ENCODE measurements at regions not wholly inside any gene's neighbourhood (a gene's known extent, or its start where the extent isn't known, plus 50 kb on each side); places are given as distances from the start of the nearest gene placed in this dataset.
"Not testable (repeated sequence)": the region's sequence is repeated elsewhere in the genome, so short reads cannot be mapped to it uniquely, and the experiment has no call there.

DNA sequence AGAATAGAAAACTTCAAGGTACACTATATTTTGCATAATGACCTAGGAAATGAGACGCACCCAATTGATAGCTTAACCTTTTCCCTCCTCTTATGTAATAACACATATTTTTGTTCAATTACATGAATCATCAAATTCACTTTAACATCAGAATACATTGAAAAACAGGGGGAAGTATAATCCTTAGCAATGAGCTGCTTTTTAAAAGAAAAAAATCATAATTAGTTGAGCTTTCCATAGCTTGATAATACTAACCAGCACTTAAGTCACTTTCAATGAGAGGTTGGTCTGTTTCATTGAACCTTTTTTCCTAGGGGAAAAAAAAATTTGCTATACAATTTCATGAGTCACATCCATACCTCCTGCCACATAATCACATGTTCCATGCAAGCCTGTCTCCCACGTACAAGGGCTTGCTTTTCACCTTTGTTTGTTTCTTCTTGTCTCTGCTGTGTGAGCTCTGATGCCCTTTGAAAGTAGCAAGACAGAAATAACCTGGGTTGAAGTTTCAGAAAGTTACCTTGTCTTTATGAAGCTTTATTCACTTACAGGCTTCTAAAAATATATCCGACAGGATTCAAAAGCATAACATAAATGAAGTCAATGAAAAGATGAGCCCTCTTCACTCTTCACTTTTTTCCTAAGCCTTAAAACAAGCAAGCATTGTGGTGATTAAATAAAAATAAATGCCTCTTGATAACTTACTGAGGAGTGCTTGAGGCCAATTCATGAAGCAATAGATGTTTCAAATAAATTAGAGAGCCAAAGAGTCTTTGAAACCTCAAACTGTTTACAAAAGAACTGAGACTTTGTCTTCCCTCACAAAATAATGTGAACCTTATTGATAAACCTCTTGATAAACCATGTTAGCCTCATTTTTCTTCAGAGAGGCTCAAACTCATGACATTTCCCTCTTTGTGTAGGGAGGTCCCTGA lies 108.5 kb downstream of the FEM1C start:
- DNase-seq = no peak

DNA sequence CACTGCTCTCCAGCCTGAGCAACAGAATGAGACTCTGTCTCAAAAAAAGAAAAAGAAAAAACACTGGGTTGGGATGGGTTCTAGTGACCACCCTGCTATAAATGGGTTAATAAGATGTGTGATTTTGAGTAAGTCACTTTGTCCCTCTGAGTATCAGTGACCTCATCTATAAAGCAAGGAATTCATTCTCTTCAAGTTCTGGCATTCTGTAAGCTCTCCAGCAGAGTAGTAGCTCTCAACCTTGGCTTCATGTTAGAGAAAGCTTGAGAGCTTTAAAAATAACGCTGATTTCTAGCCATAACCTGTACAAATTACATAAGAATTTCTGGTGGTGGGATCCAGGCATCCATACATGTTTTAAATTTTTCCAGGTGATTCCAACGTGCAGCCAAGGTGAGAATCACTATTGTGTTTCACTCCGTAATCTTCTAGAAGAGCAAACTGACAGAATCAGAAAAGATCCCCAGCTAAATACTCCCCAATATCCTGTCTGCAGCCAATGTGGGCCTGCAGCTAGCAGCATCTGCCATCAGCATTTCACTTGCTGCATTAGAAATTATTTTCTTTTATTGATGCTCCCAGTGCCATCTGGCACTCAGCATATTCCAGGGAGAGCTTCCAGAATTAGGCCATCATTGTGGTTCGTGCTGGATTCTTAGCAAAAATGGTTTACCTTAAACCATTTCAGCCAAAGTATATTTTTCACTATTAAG lies 109.4 kb downstream of the FEM1C start:
- no peak for DNase-seq

DNA sequence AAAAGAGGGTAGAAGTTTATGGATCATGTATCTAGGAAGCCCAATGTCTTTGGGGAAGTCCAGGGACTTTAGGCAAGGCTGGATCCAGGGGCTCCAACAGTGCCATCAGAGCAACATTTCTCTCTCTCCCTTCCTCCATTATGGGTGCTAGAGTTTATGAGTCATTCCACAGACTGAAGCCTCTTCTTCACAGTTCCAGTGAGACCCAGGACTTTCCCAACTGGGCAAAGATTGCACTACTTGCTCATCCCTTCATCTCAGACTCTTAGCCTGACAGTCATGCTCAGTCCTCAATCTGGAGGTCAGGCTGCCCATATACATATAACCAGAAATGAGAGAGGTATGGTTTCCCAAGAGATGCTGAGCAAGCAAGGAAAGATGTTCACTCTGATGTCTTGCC lies 110.7 kb downstream of the FEM1C start:
- DNase-seq = no peak

DNA sequence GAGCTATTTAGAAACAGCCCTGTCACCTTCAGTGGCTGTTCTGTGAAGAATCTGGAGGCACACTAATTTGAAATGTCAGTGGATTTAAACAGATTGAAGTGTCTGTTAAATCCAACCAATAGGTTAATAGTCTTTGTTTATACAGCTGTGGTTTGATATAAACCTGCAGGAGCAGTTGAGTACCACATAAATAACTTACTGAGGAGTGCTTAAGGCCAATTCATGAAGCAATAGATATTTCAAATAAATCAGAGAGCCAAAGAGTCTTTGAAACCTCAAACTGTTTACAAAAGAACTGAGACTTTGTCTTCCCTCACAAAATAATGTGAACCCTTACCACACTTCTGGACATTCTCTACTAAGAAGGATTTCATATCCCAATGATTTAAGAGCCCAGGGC lies 111.9 kb downstream of the FEM1C start:
- no peak for DNase-seq

DNA sequence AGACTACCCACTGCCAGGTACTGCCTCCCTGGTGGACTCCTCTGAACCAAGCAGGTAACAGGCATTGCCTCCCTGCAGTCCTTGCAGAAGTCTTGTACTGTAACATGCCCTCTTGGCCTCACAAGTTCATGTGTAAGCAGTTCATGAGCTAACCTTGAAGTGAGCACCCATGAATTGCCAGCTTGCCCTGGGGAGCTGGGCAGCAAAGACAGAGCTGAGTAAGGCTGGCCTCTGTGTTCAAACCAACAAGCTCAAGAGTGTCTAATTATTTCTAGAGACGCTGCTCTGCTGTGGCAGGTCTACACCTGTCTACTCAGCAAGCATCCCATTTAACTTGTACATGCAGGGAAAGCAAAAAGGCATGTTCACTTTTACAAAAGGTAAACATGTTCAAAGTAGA lies 113.5 kb downstream of the FEM1C start:
- no peak for DNase-seq

DNA sequence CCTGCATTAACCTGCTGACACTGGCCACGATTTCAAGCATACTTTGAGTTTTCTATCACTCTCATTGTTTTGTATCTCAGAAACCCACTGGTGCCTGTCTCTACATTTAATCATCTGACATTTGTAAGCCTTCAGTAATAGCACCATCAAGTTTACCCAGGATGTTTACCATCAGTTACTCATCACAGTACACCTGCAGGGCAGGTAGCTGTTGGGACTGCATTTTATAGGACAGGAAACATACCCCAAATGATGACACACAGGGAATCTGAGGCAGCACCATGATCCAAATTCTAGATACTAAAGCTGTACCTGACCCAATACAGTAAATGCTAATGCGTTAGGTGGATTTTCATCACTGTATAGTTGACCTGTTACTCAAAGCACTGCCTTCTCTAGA lies 114.2 kb downstream of the FEM1C start:
- no peak for DNase-seq

DNA sequence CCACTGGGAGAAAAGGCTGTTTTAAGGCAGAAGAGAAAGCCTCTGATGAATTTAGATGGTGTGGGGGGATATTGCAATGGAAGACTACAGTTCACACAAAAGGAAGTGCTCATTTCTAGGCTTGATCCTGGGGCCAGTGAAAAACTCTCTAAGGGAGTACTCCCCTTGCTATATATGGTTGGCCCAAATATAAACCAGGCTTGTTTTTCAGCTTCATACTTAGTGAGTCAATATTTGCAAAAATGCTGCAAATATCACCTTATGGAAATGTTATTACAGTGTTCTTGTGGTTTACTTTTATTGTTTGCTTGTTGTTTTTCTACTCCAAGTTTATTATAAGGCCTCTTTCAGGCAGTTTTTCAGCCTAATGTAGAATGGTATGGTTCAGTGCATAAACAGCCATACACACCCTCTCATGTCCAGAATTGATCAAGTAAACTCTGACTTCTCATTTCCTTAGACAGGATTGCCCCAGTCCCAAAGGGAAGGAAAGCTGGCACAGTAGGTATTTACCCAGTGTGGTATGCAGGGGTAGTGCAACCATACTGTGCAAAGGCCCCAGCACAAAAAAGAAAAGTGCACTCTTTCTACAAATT lies 115.1 kb downstream of the FEM1C start:
- DNase-seq = no peak

DNA sequence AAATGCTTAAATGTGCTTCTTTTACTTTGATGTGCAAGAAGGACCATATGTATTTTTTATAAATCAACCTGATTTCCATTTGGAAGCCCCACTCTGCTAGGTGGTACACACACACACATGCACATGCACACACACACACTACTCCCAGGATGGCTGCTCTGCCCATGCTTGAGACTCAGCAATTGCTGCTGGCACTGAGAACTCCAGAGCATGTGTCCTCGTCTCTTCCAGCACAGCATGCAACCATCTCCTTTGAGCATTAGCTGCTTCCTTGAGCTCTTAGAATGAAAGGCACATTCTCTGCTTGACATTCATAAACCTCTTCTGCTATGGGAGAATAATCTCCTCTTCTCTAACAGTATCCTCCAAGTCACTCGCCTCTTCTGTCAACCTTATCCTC lies 115.9 kb downstream of the FEM1C start:
- no peak for DNase-seq

DNA sequence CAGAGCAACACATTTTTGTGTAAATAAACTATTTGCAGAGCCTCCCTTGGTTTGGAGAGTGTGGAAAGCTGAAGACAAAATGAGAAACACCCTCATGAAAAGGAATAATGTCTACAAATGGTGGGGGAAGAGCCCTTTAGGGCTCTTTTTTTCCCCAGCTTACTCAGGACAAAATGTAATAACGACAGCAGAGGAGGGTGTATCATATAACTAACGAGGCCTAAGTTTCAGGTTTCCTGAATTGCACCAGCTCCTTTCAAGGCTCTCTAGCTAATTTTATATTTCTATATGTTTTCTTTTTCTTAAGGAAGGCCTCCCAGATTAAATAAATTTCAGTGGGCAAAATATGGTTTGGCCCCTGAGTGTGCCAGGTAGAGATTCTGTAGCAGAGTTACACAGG lies 116.3 kb downstream of the FEM1C start:
- no peak for DNase-seq

DNA sequence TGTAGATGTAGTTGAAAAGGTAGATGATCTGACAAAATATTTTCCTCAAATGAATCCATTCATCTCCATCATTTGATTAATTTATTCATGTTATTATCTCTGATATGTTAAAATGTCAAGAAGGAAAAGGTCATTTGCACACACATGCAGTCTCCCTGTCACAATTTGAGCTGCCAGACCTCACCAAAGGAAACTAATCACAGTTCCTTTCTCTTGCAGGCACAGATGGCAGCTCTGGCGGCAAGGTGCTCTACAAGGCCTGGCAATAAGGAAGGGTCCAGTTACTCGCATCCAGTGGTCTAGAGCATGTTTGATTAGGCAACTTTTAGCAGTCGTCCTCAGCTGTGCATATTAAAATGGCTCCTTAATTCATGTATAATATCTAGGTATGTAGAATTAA lies 120.1 kb downstream of the FEM1C start:
- DNase-seq = no peak

DNA sequence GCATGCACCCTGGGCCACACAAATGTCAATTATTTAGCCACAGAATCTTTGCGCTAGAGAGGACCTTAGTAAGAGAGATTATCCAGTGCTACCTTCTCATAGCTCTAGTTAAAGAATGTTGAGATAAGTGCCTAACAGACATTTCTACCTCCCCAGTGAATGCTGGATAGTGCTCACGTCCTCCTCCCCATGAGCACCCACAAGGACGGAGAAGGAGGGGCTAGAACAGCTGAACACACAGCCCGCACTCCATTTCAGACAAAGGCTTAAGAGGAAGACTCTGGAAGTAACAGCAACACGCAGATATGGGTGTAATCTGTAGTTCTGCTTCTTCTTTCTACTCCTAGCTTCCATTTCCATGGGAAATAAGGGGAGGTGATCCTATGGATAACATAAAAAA lies 120.5 kb downstream of the FEM1C start:
- no peak for DNase-seq

DNA sequence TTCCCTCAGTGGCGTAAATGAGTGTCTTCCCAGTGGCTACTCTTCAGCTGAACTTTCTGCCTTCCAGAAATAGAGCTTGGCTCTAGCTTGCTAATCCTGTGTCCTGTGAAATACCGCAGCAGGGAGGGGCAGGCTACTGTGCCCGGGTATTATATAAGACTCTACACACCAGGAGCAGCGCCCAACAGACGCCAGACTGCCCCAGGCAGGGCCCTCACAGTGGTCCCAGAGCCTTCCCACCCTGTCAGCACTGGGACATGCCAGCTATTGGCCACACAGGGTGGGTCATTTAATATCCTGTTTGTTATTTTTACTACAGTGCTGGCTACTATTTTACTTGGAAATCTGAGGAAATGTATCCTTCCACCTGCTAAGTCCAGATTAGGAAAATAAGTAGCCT lies 121.0 kb downstream of the FEM1C start:
- no peak for DNase-seq

DNA sequence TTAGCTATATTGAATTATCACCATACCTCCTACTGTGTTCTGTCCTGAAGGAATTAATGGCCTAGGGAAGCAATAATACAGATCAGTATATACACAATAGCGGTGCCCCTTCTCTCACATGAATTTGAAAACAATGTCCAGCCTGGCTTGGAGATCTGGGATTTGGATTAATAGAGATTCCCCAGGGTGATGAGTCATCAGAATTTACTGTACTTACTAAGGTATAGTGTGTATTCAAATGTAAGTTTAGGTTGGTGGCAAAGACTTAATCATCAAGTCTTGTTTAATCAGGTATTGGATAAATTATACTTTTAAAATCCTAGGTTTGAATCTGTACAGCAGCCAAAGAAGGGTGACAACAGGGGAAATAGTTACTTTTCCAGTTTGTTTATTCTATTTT lies 121.5 kb downstream of the FEM1C start:
- DNase-seq = no peak

DNA sequence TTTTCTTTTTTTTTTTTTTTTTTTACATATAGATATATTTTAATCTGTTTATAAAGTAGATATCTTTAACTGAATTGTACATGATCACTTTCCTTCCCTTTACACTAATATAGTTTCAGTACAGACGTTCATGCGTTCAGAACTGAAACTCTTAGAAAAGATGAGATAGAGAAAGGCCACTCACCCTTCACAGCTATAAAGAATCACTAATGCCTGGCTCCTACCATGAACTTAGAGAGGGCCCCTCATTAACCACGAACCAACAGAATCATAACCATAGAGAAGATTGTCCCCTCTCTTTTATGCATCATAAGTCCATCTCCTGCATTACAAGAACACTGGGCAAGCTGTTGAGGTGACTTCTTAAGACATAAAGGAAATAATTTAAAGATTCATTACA lies 123.8 kb downstream of the FEM1C start:
- DNase-seq = not testable (repeated sequence)

DNA sequence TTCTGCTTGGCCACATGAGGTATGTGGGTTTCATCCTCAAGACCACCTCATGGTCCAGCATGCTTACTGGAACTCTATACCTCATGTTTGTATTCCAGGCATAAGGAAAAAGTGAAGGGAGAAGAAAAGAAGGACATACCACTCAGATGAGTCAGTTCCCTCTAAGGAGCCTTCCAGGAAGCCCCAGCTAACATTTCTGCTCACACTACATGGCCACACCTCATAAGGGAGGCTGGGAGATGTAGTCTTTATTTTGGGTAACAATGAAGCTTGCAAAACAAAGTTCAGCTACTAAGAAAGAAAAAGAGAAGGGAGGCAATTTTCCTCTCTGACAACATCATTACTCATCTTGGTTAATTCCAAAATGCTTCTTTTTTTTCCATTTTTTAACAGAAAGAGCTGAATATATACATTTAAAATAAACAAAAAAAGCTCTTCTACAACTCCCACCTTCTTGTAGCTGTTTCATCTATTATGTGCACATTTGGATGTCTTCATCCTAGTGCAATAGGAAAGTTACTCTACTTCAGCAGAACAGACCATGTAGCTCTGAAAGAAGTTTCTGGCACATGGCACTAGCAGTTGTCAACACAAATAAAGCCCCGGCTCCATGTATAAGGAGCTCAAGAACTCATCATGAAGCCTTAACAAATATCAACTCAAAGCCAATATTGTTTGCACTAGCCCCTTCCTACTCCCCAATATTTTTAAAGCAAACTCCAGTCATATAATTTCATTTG lies 123.6 kb upstream of the CCDC112 start:
- no peak for DNase-seq

DNA sequence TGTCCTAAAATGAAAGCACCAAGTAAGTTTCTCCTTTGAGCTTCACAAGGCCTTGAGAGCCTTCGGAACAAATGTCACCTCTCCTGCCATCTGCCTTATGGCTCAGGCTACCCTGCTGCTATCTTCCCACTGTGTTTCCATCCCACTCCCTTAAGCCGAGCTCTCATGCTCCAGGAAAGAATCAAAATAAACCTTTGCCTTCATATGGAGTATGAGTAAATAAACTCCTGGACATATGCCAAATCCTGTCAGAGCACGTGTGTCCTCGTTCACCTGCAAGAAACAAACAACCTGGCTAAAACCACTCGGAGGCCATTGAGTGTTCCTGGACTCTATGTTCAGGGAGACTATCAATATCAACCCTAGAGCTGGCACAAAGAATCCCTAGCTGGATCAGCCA lies 122.3 kb upstream of the CCDC112 start:
- DNase-seq = no peak

DNA sequence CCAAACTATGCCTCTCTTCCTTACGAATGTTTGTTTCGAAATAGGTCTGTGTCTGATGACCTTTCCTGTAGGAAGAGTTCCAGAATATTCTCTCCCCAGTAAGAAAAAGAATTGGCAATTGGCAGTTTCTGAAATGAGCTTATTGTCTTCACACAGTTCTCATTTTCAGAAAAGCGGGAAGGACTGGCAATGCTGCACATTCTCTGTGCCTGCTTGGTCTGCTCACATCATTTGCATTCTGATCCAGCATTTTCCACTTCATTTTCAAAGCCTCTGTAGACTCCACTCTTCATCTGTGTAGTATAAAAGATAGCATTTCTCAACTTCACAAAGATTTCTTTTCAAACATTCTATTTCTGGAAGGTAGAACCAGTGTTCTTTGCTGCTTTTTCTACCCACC lies 120.6 kb upstream of the CCDC112 start:
- no peak for DNase-seq

DNA sequence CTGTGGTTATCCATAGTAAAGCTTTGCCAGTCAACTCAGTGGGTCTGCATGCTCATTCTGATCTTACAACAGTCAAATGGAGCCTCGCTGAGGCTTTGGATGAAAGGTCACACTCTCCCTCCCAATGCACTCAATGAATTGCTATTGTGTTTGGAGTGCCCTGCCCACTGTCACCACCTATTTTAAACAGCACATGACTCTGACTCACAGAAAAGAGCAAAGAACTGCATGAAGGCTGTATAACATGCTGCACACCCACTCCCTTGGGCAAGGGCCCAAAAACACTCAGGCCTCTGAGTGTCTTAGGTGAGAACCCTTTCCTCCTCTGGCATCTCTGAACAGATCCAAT lies 118.7 kb upstream of the CCDC112 start:
- DNase-seq = no peak

DNA sequence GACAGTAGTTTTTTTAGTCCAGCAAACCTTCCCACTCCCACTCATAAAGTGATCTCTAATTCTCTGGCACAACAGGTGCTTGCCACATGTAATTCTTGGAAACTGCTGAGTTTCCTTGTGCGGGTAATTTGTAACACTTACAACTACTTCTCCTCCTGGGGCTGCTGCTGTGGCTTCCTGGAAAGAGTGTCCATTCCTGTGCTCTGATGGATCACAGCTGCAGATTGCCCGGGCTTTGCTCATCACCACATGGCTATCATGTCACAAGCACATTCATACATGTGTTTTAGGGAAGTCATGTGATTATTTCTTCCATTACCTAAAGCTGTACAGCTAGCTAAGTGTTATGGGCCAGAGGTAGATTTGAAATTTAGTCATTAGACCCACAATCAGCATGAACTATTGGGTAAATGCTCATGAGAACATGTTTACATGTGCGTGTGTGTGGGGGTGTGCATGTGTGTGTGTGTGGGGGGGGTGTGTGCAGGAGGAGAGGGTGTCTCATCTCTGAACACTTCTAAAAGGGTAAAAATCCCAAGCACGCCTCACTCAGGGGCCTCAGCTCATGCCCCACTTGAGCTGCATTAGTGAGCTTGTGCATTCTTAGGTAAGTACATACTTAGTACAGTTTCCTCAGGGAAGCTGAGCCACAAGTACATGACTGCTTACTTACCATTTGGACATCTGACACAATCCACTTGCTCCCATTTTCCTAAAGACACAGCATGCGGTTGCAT lies 118.1 kb upstream of the CCDC112 start:
- no peak for DNase-seq

DNA sequence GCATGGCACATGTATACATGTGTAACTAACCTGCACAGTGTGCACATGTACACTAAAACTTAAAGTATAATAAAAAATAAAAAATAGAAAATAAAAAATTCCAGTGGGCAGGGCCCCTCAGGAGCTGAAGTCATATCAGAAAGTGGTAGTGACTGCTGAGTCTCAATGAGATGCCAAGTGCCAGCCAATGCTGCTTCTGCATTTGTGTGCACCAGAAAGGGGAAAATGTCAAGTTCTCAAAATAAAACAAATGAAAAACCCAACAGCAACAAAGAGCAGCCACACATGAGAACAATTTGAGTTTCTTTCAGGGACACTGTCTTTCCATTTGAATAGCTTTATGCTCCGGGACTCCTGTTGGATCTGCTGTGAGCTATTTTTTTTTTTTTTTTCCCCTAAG lies 117.2 kb upstream of the CCDC112 start:
- no peak for DNase-seq

DNA sequence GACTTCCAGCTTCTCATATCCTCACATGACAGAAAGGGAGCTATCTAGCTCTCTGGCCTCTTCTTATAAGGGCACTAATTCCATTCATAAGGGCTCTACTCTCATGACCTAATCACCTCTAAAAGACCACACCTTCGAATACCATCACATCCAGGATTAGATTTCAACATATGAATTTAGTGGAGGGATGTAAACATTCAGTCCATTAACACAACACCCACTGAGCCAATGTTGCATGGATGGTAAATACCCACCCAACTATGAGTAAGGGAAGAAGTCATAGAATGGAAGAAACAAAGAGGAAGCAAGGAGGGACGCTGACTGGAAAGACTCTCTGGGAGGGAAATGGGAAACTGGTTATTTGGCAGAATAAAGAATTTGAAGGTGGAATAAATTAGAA lies 112.6 kb upstream of the CCDC112 start:
- no peak for DNase-seq

DNA sequence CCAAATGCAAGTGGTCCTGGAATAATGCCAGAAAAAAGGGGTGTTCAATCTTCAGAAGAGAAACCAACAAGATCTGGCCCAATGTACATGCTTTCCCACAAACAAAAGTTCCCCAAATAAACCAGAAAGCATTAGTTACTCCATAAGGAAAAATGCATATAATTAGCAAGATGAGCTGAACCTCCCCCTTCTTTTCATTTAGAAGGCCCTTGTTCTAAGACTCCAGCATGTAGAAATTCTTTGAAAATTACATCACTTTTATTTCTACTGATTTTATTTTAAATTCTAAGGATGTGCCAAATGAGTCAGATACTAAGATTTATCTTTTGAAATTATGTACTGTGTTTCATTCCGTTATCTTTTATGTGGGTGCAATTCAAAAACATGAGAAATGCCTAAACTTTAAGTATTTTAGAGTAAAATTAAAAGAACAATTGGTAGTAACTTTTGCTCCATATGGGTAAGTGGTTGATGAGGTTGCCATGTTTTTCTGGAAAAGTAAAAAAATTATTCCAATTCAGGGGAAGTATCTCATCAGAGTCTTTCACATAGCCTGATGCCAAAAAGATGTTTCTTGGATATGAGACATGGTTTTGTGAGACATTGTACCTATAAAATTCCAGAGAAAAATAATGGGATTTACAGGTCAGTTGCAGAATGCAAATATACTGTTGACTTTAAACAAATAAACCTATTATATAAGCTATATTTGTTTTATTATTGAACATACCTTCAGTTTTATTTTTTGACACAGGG lies 106.5 kb upstream of the CCDC112 start:
- DNase-seq = no peak
